GM19035 (cell line): ENCODE measurements at regions not wholly inside any gene's neighbourhood (a gene's known extent, or its start where the extent isn't known, plus 50 kb on each side); places are given as distances from the start of the nearest gene placed in this dataset.

Experiments
- ATAC-seq: cut with Tn5 transposase; IDR thresholded peaks from one replicate; pipeline ENCODE4 v1.9.1; 2021; ENCODE audit not compliant: unreplicated experiment

- ATAC-seq, result no peak
Measured at GRCh38 chr4:1466034-1466862, 60.0 kb upstream of the NKX1-1 start.

DNA sequence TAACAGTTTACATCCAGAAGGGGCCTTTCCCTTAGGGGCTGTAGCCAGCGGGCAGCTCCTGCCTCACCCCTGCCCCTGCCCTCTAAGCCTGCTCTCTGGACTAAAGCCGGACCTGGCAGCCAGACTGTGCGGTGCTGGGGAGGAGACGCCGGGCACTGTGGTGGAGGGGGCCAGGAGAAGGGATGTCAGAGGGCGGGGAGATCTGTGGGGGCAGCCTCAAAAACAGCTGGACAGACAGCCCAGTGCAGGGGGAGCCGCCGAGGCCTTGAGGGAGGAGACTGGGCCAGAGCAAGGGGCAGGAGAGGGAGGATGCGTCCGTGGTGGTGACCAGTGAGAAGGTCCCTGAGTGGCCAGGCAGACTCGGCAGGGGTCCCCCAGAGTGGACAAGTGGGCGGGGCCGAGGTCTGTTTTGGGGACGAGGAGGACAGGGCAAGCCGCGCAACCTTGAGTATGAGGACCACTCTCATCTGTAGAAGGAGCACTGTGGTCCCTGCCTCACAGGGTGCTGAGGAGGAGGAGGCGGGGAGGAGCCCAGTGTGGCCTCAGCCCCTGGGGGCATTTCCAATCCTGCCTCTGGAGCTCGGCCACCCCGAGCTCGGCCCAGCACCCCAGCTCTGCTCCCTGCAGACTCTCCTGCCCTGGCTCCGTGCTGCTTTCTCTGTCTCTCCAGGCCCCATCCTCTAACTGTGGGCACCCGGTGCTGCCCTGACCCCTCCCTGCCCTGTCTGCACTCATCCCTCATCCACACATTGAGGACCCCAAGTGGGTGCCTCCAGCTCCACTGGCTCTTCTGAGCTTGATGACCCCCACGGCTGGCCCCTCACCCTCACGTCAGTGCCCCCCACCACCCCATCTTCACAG, 59.2 kb upstream of the NKX1-1 start:
- no peak for ATAC-seq

GRCh38 chr4:1464581-1465171, 58.4 kb upstream of the NKX1-1 start:
- no peak for ATAC-seq

GRCh38 chr4:1463927-1464540, 57.8 kb upstream of the NKX1-1 start:
- no peak for ATAC-seq

- ATAC-seq, result no peak
Measured at GRCh38 chr4:1463088-1463926, 57.1 kb upstream of the NKX1-1 start.

GRCh38 chr4:1462768-1463075, 56.5 kb upstream of the NKX1-1 start:
- no peak for ATAC-seq

- no peak for ATAC-seq
Measured at GRCh38 chr4:1462009-1462767, 55.9 kb upstream of the NKX1-1 start.

DNA sequence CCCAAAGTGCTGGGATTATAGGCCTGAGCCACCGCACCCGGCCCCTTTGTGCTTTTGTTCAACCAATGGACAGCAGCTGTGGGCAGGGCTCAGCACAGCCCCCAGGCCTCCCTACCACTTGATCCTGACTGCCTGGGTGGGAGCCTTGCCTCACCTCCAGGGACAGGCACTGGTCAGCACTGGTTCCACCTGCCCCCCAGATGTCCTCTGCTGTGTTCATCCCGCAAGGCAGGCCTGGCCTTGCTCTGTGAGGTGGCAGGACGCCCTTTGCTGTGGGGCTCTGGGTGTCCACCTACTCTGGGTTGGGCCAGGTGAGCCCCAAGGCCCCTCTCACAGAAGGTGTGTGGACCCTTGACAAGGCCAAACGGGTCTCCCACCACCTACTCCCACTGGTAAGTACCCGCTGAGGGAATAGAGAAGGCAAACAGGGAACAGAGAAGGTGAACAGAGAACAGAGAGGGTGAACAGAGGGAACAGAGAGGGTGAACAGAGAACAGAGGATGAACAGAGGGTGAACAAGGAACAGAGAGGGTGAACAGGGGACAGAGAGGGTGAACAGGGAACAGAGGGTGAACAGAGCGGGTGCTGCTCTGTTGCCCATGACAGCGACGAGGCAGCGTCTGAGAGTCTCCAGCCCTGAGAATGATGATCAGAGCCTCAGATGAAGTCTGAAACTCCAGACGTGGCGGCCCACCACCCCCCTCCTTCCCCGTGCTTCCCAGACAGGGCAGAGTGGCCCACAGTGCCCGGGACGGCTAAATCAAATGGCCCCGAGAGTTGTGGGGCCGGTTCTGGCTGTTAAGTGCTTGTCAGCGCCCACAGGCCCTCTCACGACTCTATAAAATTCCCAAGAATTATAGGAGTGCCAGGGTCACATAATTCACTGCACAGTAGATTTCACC, 55.0 kb upstream of the NKX1-1 start:
- no peak for ATAC-seq

DNA sequence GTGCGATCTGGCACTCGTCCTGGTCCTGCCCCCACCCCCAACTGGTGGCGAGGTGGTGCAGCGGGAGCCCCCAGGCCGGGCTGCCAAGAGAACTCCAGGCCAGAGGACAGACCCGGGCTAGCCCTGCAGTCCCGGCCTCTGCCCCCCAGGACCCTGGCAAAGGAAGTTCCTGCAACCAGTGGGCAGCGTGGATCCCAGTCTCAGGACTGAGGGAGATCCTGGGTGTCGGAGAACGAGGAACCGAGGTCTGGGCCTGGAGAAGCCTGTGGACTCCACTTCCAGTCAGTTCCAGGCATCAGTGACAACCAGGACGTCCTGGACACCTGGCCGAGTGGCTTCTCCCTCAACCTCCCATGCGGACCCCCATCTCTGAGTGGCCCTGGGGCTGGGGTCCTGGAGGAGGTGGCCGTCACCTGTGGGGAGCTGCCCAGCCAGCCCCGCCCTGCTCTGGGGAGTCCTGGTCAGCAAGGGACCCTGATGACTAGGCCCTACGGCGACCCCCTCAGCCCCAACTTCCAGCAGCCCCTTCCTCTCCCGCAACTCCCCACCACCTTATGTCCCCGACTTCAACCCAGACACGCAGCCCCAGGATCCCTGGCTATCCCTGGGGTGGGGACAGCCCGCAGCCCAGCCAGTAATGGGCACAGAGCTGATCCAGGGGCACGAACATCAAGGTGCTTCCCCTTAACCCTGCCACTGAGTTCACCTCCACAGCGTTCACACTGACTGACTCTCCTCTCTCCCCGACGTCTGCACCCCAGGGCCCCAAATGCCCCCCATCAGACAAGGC, 53.7 kb upstream of the NKX1-1 start:
- ATAC-seq, result no peak

GRCh38 chr4:1459081-1459721, 53.0 kb upstream of the NKX1-1 start:
- no peak for ATAC-seq

GRCh38 chr4:1458581-1458980, 52.3 kb upstream of the NKX1-1 start:
- no peak for ATAC-seq
